H1 (cell line): ENCODE measurements at regions not wholly inside any gene's neighbourhood (a gene's known extent, or its start where the extent isn't known, plus 50 kb on each side); places are given as distances from the start of the nearest gene placed in this dataset.
A peak's percentile ranks its signal among the peaks of the same experiment; 100 is the strongest.

Source experiments
- CTCF ChIA-PET: fragments of 300-600 bp; sonication (Branson Sonifier 250); formaldehyde crosslinking; loops from one replicate; lab custom pipeline; 2021; ENCODE audit not compliant: partially characterized antibody; lab: Charles Lee
- POLR2A ChIA-PET: fragments of 300-600 bp; sonication (Branson Sonifier 250); formaldehyde crosslinking; loops from one replicate; lab custom pipeline; 2021; ENCODE audit warnings: inconsistent platforms; ENCODE audit not compliant: partially characterized antibody; lab: Charles Lee
- DNase-seq, 2 experiments: peaks; one replicate each; pipeline versions ENCODE4 v3.0.0 to v3.0.0-alpha.2; 2010 to 2022; ENCODE audit warnings: low spot score in 2 of 2, low read depth in 1 of 2, mixed read lengths in 1 of 2
- FAIRE-seq: peaks from 2 replicates; lab custom pipeline; 2011; peaks lifted over from hg19 to GRCh38; lab: Jason Lieb, UNC
- H2AFZ ChIP-seq: 2 replicates; pipeline ENCODE4 v1.8.1; 2012; ENCODE audit warnings: low read length, inconsistent platforms
- H2AK5ac ChIP-seq: 2 replicates; pipeline ENCODE4 v1.6.1; 2013; ENCODE audit warnings: low read depth, low read length
- H2BK120ac ChIP-seq: replicated peaks from 2 replicates; pipeline ENCODE3; 2013; ENCODE audit warnings: low read depth, low read length, inconsistent platforms
- H2BK12ac ChIP-seq: 2 replicates; pipeline ENCODE4 v1.6.1; 2013; ENCODE audit warnings: low read depth, low read length
- H2BK15ac ChIP-seq: 2 replicates; pipeline ENCODE4 v1.6.1; 2013; ENCODE audit warnings: low read length
- H2BK20ac ChIP-seq: 2 replicates; pipeline ENCODE4 v1.6.1; 2013; ENCODE audit warnings: low read length
- H2BK5ac ChIP-seq: 2 replicates; pipeline ENCODE4 v1.6.1; 2013; ENCODE audit warnings: low read depth, low read length
- H3K14ac ChIP-seq: 2 replicates; pipeline ENCODE4 v1.6.1; 2013; ENCODE audit warnings: inconsistent platforms; ENCODE audit not compliant: insufficient read length
- H3K18ac ChIP-seq: 2 replicates; pipeline ENCODE4 v1.6.1; 2013; ENCODE audit warnings: low read length; ENCODE audit errors: extremely low read depth
- H3K23ac ChIP-seq: 2 replicates; pipeline ENCODE4 v1.6.1; 2013; ENCODE audit warnings: inconsistent platforms; ENCODE audit not compliant: insufficient read length
- H3K23me2 ChIP-seq: 2 replicates; pipeline ENCODE4 v1.6.1; 2013; ENCODE audit warnings: low read depth, low read length
- H3K27ac ChIP-seq: 2 replicates; pipeline ENCODE4 v1.6.1; 2011; ENCODE audit warnings: low read depth, low read length, inconsistent platforms
- H3K27me3 ChIP-seq, 4 experiments: replicated peaks in 1 of 4; 1 replicate in 1 of 4; 2 replicates in 3 of 4; pipeline versions ENCODE4 v1.6.1 to v1.8.1; 2011 to 2013; ENCODE audit warnings: low read length in 3 of 4, mild to moderate bottlenecking in 3 of 4, inconsistent platforms in 2 of 4, mixed read lengths in 2 of 4, moderate library complexity in 1 of 4; ENCODE audit not compliant: control insufficient read depth in 3 of 4, insufficient read depth in 3 of 4; ENCODE audit errors: extremely low read depth in 1 of 4
- H3K36me3 ChIP-seq, 4 experiments: 2 replicates each; pipeline versions ENCODE4 v1.6.1 to v1.8.1; 2011 to 2013; ENCODE audit warnings: mild to moderate bottlenecking in 4 of 4, low read length in 3 of 4, moderate library complexity in 2 of 4, control low read depth in 1 of 4, inconsistent platforms in 1 of 4; ENCODE audit not compliant: insufficient read depth in 4 of 4, control insufficient read depth in 2 of 4
- H3K4ac ChIP-seq: replicated peaks from 2 replicates; pipeline ENCODE3; 2013; ENCODE audit warnings: low read length, low read depth, mixed read lengths, inconsistent platforms; ENCODE audit not compliant: insufficient read length
- H3K4me1 ChIP-seq, 4 experiments: replicated peaks in 1 of 4; 1 replicate in 1 of 4; 2 replicates in 3 of 4; pipeline versions ENCODE4 v1.6.1 to v1.8.1; 2011 to 2013; ENCODE audit warnings: low read length in 3 of 4, inconsistent platforms in 2 of 4, mixed read lengths in 1 of 4; ENCODE audit not compliant: insufficient read depth in 4 of 4, control insufficient read depth in 3 of 4
- H3K4me2 ChIP-seq, 2 experiments: 2 replicates each; pipeline versions ENCODE4 v1.6.1 to v1.8.1; 2011 to 2013; ENCODE audit warnings: low read depth in 2 of 2, low read length in 2 of 2, control low read depth in 1 of 2, inconsistent platforms in 1 of 2, mild to moderate bottlenecking in 1 of 2; ENCODE audit not compliant: insufficient read depth in 1 of 2
- H3K4me3 ChIP-seq, 4 experiments: fragments of 200-600, 300-600 bp in 1 of 4; sonication (generic), shearing (Covaris generic), sonication (Bioruptor Twin) in 1 of 4; 2 replicates each; pipeline versions ENCODE4 v1.5.1 to v1.8.1; 2011 to 2016; ENCODE audit warnings: low read length in 4 of 4, low read depth in 3 of 4, control low read depth in 2 of 4, inconsistent platforms in 2 of 4, mild to moderate bottlenecking in 2 of 4, mixed read lengths in 1 of 4, moderate library complexity in 1 of 4; ENCODE audit not compliant: insufficient read depth in 2 of 4; ENCODE audit errors: extremely low read depth in 1 of 4
- H3K56ac ChIP-seq: replicated peaks from 2 replicates; pipeline ENCODE3; 2013; ENCODE audit warnings: low read depth, mild to moderate bottlenecking, mixed read lengths, low read length, inconsistent platforms; ENCODE audit not compliant: insufficient read length
- H3K79me1 ChIP-seq: 2 replicates; pipeline ENCODE4 v1.6.1; 2013; ENCODE audit warnings: low read depth, low read length, control low read depth
- H3K79me2 ChIP-seq, 2 experiments: 2 replicates each; pipeline versions ENCODE4 v1.6.1 to v1.8.1; 2012 to 2013; ENCODE audit warnings: low read length in 2 of 2, mild to moderate bottlenecking in 2 of 2, inconsistent platforms in 1 of 2; ENCODE audit not compliant: insufficient read depth in 2 of 2, control insufficient read depth in 1 of 2
- H3K9ac ChIP-seq, 4 experiments: replicated peaks in 1 of 4; 1 replicate in 1 of 4; 2 replicates in 3 of 4; pipeline versions ENCODE4 v1.6.1 to v1.8.1; 2011 to 2013; ENCODE audit warnings: low read depth in 3 of 4, low read length in 3 of 4, control low read depth in 2 of 4, mild to moderate bottlenecking in 2 of 4, moderate library complexity in 2 of 4, inconsistent platforms in 1 of 4; ENCODE audit errors: extremely low read depth in 1 of 4
- H3K9me3 ChIP-seq, 2 experiments: 2 replicates each; pipeline versions ENCODE4 v1.6.1 to v1.8.1; 2012 to 2013; ENCODE audit warnings: mild to moderate bottlenecking in 2 of 2, moderate library complexity in 2 of 2, control low read depth in 1 of 2, inconsistent platforms in 1 of 2, low read depth in 1 of 2, low read length in 1 of 2, mixed read lengths in 1 of 2; ENCODE audit not compliant: insufficient read depth in 2 of 2
- H4K20me1 ChIP-seq, 2 experiments: replicated peaks in 1 of 2; 2 replicates each; pipeline versions ENCODE3 to v1.8.1; 2011 to 2013; ENCODE audit warnings: inconsistent platforms in 2 of 2, low read length in 2 of 2, mild to moderate bottlenecking in 1 of 2; ENCODE audit not compliant: insufficient read depth in 2 of 2, control insufficient read depth in 1 of 2
- H4K5ac ChIP-seq: 2 replicates; pipeline ENCODE4 v1.6.1; 2013; ENCODE audit warnings: low read length, low read depth, mixed read lengths, inconsistent platforms; ENCODE audit not compliant: insufficient read length
- H4K8ac ChIP-seq: 2 replicates; pipeline ENCODE4 v1.8.0; 2013; ENCODE audit warnings: mild to moderate bottlenecking, moderate library complexity, low read length, inconsistent platforms; ENCODE audit not compliant: insufficient read depth; ENCODE audit errors: extremely low read depth
- H4K91ac ChIP-seq: replicated peaks from 2 replicates; pipeline ENCODE3; 2013; ENCODE audit warnings: low read length, mixed read lengths, inconsistent platforms; ENCODE audit not compliant: insufficient read length
- BRCA1 ChIP-seq: IDR thresholded peaks from 2 replicates; pipeline ENCODE4 v1.6.1; 2012; ENCODE audit warnings: low read depth, low read length, improper control_type of control experiment
- HDAC2 ChIP-seq, 2 experiments: fragments of 300-600 bp in 1 of 2; sonication (generic) in 1 of 2; IDR thresholded peaks; 2 replicates each; pipeline ENCODE4 v1.6.1; 2011 to 2012; ENCODE audit warnings: low read depth in 2 of 2, low read length in 2 of 2, mild to moderate bottlenecking in 2 of 2, moderate library complexity in 2 of 2, borderline replicate concordance in 1 of 2, inconsistent platforms in 1 of 2
- KDM4A ChIP-seq: IDR thresholded peaks from one replicate; pipeline ENCODE4 v1.7.1; 2012; ENCODE audit warnings: low read depth, mild to moderate bottlenecking, moderate library complexity, low read length, inconsistent platforms; ENCODE audit not compliant: severe bottlenecking
- MAFK ChIP-seq: IDR thresholded peaks from 2 replicates; pipeline ENCODE4 v1.6.1; 2012; ENCODE audit warnings: low read depth, mild to moderate bottlenecking, improper control_type of control experiment, low read length
- MAX ChIP-seq: IDR thresholded peaks from 2 replicates; pipeline ENCODE4 v1.6.1; 2012; ENCODE audit warnings: inconsistent platforms
- NRF1 ChIP-seq: IDR thresholded peaks from 2 replicates; pipeline ENCODE4 v1.6.1; 2011; ENCODE audit warnings: mild to moderate bottlenecking, low read depth, low read length, improper control_type of control experiment
- SIRT6 ChIP-seq: IDR thresholded peaks from one replicate; pipeline ENCODE4 v1.7.1; 2012; ENCODE audit warnings: low read length, inconsistent platforms
- SP1 ChIP-seq: IDR thresholded peaks from 2 replicates; pipeline ENCODE4 v1.6.1; 2011; ENCODE audit warnings: low read depth, low read length
- SUZ12 ChIP-seq: fragments of 200-600 bp; sonication (generic); IDR thresholded peaks from 2 replicates; pipeline ENCODE4 v1.6.1; 2012; ENCODE audit warnings: mild to moderate bottlenecking, inconsistent platforms, low read length, moderate library complexity, mixed read lengths
- TAF1 ChIP-seq: IDR thresholded peaks from 2 replicates; pipeline ENCODE4 v1.6.1; 2011; ENCODE audit warnings: mild to moderate bottlenecking, low read depth, low read length
- TBP ChIP-seq: IDR thresholded peaks from 2 replicates; pipeline ENCODE4 v1.6.1; 2011; ENCODE audit warnings: low read depth, low read length, improper control_type of control experiment
- USF2 ChIP-seq: IDR thresholded peaks from 2 replicates; pipeline ENCODE4 v1.6.1; 2011; ENCODE audit warnings: low read length, improper control_type of control experiment
- whole genome bisulfite sequencing, 2 experiments: shearing (Covaris generic) in 1 of 2; methylation state at CpG; one replicate each; pipeline versions ENCODE4 v1.1.6 to v1.1.7; 2013 to 2015; ENCODE audit warnings: low lambda C conversion rate in 2 of 2, mixed read lengths in 2 of 2, inconsistent platforms in 1 of 2, low coverage in 1 of 2, missing lambda C conversion rate in 1 of 2; ENCODE audit not compliant: insufficient replicate concordance in 2 of 2, insufficient coverage in 1 of 2, insufficient read length in 1 of 2; ENCODE audit errors: extremely low coverage in 1 of 2, missing lambda C conversion rate in 1 of 2; 5-methylcytosine and 5-hydroxymethylcytosine counted together

- no peaks in the 10 kb centered on the region for H3K23me2 ChIP-seq
- H4K91ac ChIP-seq: no peak overlapping the region
- no peak overlapping the region for H2BK20ac ChIP-seq
- peaks cover 0 to 9% (median 2%) of the 10 kb centered on the region in 4 experiments; a peak in 4 of 7 replicates for H3K4me1 ChIP-seq
- no peak overlapping the region for H2BK5ac ChIP-seq
- H3K23ac ChIP-seq: no peak overlapping the region
- no peaks in the 10 kb centered on the region for H3K9me3 ChIP-seq
- peak overlapping the region in 1 of 4 experiments; percentile 49; a peak in 1 of 7 replicates for H3K9ac ChIP-seq
- no peak overlapping the region for H2BK12ac ChIP-seq
- WGBS, 2 experiments: 79% methylated on average over 4 of the region's 4 CpGs; no CpG with 5 or more reads in 1 of the 2 experiments
- no peak overlapping the region for H3K14ac ChIP-seq
- H3K27me3 ChIP-seq: no peaks in the 10 kb centered on the region
- H3K4ac ChIP-seq: no peak overlapping the region
- H3K79me1 ChIP-seq: no peaks in the 10 kb centered on the region
- 0 out of 4 replicates have a peak overlapping the region, but pooled peaks of 1 of the 2 experiments have one; percentile 1 for H3K4me2 ChIP-seq
- H4K5ac ChIP-seq: no peak overlapping the region
- ChIA-PET POLR2A (interaction anchor here (1.1 to 1.6 kb wide), 5 partner anchors 9 to 61 kb away, joined by 3 to 9 read pairs (median 3); partner anchors contain the start of gene HYCC1), CTCF (interaction anchor here (0.8 to 2.1 kb wide), 15 partner anchors 9 to 392 kb away, joined by 3 to 10 read pairs (median 3); no protein-coding TSS in a partner anchor)
- H2AFZ ChIP-seq: no peak overlapping the region
- no peak overlapping the region for H3K18ac ChIP-seq
- no peak overlapping the region for H2BK15ac ChIP-seq
- no peak overlapping the region for H3K27ac ChIP-seq
- no peak overlapping the region for H2AK5ac ChIP-seq
- H3K36me3 ChIP-seq: no peaks in the 10 kb centered on the region; a peak in 1 of 8 replicates
- no peak overlapping the region for H3K4me3 ChIP-seq
- no peak overlapping the region for H3K56ac ChIP-seq
- peak; percentile 84 for FAIRE-seq
- H4K8ac ChIP-seq: no peak overlapping the region
- H3K79me2 ChIP-seq: no peaks in the 10 kb centered on the region
- DNase-seq: no peak
- no peak overlapping the region for H2BK120ac ChIP-seq
- H4K20me1 ChIP-seq: no peaks in the 10 kb centered on the region
- TF ChIP-seq NRF1 (no peak), SUZ12 (no peak), SP1 (no peak), MAX (no peak), TBP (no peak), HDAC2 (IDR thresholded peaks at IDR 0.05; ENCODE audit: borderline replicate concordance in 1 of 2, low read depth in 2 of 2, low read length in 2 of 2) (no peak), SIRT6 (no peak), MAFK (no peak), KDM4A (no peak), USF2 (no peak), BRCA1 (no peak), TAF1 (no peak)
Observed at GRCh38 chr7:22952306-22953015, 61.5 kb downstream of the HYCC1 start.
